ENCODE measurements at regions not wholly inside any gene's neighbourhood (a gene's known extent, or its start where the extent isn't known, plus 50 kb on each side); places are given as distances from the start of the nearest gene placed in this dataset.

DNA sequence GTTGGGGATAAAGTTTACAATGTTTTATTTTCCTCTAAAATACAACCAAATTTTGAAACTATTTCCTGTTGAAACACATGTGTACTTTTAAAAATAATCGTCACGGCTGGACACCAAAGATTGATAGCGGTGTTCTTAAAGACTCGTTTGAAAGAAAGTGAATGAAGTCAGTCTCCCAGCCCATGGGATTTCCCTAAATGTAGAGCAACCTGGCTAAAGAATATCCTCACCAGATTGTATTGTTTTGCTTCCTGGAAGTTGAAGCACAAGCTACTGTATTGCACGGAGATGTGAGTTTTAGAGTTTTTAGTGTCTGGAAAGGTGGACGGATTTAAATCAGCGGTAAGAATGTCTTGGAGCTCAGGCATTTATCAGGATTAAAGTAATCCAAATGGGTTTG is 189.5 kb downstream of the THBS2 start:
- TF ChIP-seq TAF1 (IDR thresholded peaks at IDR 0.05; ENCODE audit: low read depth, low read length) (no peak), POLR2AphosphoS5 (IDR thresholded peaks at IDR 0.05; ENCODE audit: low read depth, low read length) (no peak), POLR2A (IDR thresholded peaks at IDR 0.05; ENCODE audit: low read depth, low read length) (no peak), POU2F2 (IDR thresholded peaks at IDR 0.05; ENCODE audit: low read depth, low read length) (no peak), SPI1 (IDR thresholded peaks at IDR 0.05; ENCODE audit: low read depth, low read length) (no peak), PAX5 (IDR thresholded peaks at IDR 0.05; ENCODE audit: insufficient read depth, low read length, severe bottlenecking) (no peak)
